DND-41 (cell line): ENCODE measurements at regions not wholly inside any gene's neighbourhood (a gene's known extent, or its start where the extent isn't known, plus 50 kb on each side); places are given as distances from the start of the nearest gene placed in this dataset.

Source experiments
- ATAC-seq: fragments of 200-7000 bp; cut with Tn5 transposase; 3 replicates; pipeline ENCODE4 v1.9.1; 2021; ENCODE audit warnings: low read depth; ENCODE audit not compliant: insufficient read depth
- DNase-seq: peaks from one replicate; pipeline ENCODE4 v3.0.0-alpha.2; 2020
- H2AFZ ChIP-seq: 2 replicates; pipeline ENCODE4 v1.6.0; 2012; ENCODE audit warnings: low read depth, low read length
- H3K27ac ChIP-seq: 2 replicates; pipeline ENCODE4 v1.5.1; 2012; ENCODE audit warnings: low read length, inconsistent platforms
- H3K27me3 ChIP-seq: fragments of 200-600 bp; sonication (generic); 2 replicates; pipeline ENCODE4 v1.6.0; 2012; ENCODE audit warnings: low read length, mild to moderate bottlenecking, inconsistent platforms; ENCODE audit not compliant: insufficient read depth, poor library complexity
- H3K36me3 ChIP-seq: 2 replicates; pipeline ENCODE4 v1.5.1; 2012; ENCODE audit warnings: low read length, inconsistent platforms; ENCODE audit not compliant: insufficient read depth
- H3K4me1 ChIP-seq: 2 replicates; pipeline ENCODE4 v1.5.1; 2012; ENCODE audit warnings: mild to moderate bottlenecking, low read length; ENCODE audit not compliant: insufficient read depth
- H3K4me2 ChIP-seq: 2 replicates; pipeline ENCODE4 v1.6.0; 2012; ENCODE audit warnings: mild to moderate bottlenecking, moderate library complexity, low read length, inconsistent platforms; ENCODE audit not compliant: insufficient read depth
- H3K4me3 ChIP-seq, 2 experiments: fragments of 200-600 bp in 1 of 2; shearing (Covaris generic) in 1 of 2; 2 replicates each; pipeline ENCODE4 v1.5.1; 2012 to 2016; ENCODE audit warnings: inconsistent platforms in 2 of 2, low read length in 2 of 2, mild to moderate bottlenecking in 2 of 2, low read depth in 1 of 2, moderate library complexity in 1 of 2
- H3K79me2 ChIP-seq: 2 replicates; pipeline ENCODE4 v1.6.0; 2012; ENCODE audit warnings: low read length, inconsistent platforms; ENCODE audit not compliant: insufficient read depth
- H3K9ac ChIP-seq: 2 replicates; pipeline ENCODE4 v1.6.0; 2012; ENCODE audit warnings: low read depth, mild to moderate bottlenecking, inconsistent platforms, low read length, moderate library complexity
- H3K9me3 ChIP-seq: 2 replicates; pipeline ENCODE4 v1.5.1; 2012; ENCODE audit warnings: low read length, moderate library complexity, mild to moderate bottlenecking, inconsistent platforms; ENCODE audit not compliant: insufficient read depth, severe bottlenecking
- H4K20me1 ChIP-seq: 2 replicates; pipeline ENCODE4 v1.6.0; 2012; ENCODE audit warnings: low read length; ENCODE audit not compliant: insufficient read depth
- EZH2 ChIP-seq: IDR thresholded peaks from 3 replicates; pipeline ENCODE4 v1.6.1; 2012; ENCODE audit warnings: borderline replicate concordance, low read depth, mild to moderate bottlenecking, moderate library complexity, low read length, inconsistent platforms; ENCODE audit not compliant: severe bottlenecking
- TF ChIP-seq, protein P1 (sequence below): IDR thresholded peaks from 2 replicates; pipeline ENCODE4 v1.5.1; 2012; ENCODE audit warnings: borderline replicate concordance, low read length, moderate library complexity, mild to moderate bottlenecking; ENCODE audit not compliant: poor library complexity, severe bottlenecking; ENCODE audit errors: extremely low read depth

DNA sequence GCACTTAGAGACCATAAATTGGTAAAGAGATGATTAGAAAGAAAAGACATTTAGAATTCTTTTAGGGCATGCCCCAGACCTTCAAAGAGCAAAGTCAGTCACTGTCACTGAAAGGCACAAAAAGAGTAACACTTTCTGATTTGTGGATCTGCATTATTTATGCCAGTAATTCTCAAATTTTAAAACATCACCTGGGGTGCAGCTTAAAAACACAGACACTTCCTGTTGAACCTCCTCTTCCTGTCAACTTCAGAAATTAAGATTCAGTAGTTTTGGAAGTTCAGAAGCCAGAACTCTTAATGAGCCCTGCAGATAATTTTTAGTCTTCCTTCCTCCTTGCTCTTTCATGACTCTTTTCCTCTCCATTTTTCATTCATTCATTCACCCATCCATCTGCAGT lies 137.5 kb downstream of the NRN1 start:
- no peak overlapping the region for H3K4me2 ChIP-seq
- H3K79me2 ChIP-seq: no peaks in the 10 kb centered on the region
- no peak for DNase-seq

DNA sequence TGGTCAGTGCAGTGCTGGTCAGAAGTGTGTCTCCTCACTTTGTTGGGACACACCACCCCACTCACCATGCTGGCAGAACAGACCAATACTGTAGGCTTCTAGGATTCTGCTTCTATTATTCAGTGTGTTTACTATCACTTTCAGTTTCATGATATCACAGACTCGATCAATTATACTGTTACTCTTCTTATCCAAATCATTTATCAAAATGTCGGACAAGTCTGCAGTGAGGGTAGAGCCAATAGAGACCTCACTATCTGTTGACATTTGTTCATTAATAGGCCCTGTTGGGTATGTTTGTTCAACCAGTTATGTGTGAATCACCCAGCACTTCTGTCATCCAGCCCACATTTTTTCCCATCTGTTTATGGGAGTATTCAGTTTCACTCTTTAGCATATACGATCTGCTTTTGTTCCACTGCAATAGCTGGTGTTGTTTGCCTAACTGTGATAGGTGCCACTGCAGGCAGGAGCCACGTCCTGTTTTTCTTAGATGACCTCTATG lies 140.1 kb downstream of the NRN1 start:
- TF ChIP-seq EZH2: no peak
- TF ChIP-seq, protein P1, sequence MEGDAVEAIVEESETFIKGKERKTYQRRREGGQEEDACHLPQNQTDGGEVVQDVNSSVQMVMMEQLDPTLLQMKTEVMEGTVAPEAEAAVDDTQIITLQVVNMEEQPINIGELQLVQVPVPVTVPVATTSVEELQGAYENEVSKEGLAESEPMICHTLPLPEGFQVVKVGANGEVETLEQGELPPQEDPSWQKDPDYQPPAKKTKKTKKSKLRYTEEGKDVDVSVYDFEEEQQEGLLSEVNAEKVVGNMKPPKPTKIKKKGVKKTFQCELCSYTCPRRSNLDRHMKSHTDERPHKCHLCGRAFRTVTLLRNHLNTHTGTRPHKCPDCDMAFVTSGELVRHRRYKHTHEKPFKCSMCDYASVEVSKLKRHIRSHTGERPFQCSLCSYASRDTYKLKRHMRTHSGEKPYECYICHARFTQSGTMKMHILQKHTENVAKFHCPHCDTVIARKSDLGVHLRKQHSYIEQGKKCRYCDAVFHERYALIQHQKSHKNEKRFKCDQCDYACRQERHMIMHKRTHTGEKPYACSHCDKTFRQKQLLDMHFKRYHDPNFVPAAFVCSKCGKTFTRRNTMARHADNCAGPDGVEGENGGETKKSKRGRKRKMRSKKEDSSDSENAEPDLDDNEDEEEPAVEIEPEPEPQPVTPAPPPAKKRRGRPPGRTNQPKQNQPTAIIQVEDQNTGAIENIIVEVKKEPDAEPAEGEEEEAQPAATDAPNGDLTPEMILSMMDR: no peak
- Histone ChIP-seq H4K20me1 (no peaks in the 10 kb centered on the region), H3K79me2 (no peaks in the 10 kb centered on the region), H3K4me3 (no peak overlapping the region), H3K27ac (peak overlapping the region; percentile 15; the same call in 1 of the 2 replicates), H3K36me3 (no peaks in the 10 kb centered on the region), H3K27me3 (no peaks in the 10 kb centered on the region), H3K9ac (no peak overlapping the region), H3K4me2 (0 out of 2 replicates have a peak overlapping the region, but pooled peaks have one; percentile 29), H3K4me1 (peaks cover 31% of the 10 kb centered on the region), H3K9me3 (peaks cover 13% of the 10 kb centered on the region), H2AFZ (peak overlapping the region; percentile 9; the same call in 1 of the 2 replicates)
- DNase-seq: no peak
- ATAC-seq: peak; percentile 69

More for the DNA sequence above, 137.5 kb downstream of the NRN1 start:
- Histone ChIP-seq H2AFZ (no peak overlapping the region), H3K4me1 (peaks cover 45% of the 10 kb centered on the region), H4K20me1 (no peaks in the 10 kb centered on the region), H3K4me3 (no peak overlapping the region), H3K9me3 (peaks cover 13% of the 10 kb centered on the region), H3K9ac (no peak overlapping the region), H3K27ac (peak overlapping the region; percentile 54), H3K36me3 (no peaks in the 10 kb centered on the region), H3K27me3 (no peaks in the 10 kb centered on the region)
- no peak for TF ChIP-seq EZH2
- TF ChIP-seq, protein P1: no peak
- ATAC-seq: no peak

GRCh38 chr6:5865506-5866031 lies 141.2 kb downstream of the NRN1 start:
- H3K79me2 ChIP-seq: no peaks in the 10 kb centered on the region
- DNase-seq (no peak), ATAC-seq (peak; percentile 37; the same call in 1 of the 3 replicates)
- peaks cover 31% of the 10 kb centered on the region for H3K4me1 ChIP-seq
- no peak overlapping the region for H2AFZ ChIP-seq
- TF ChIP-seq EZH2: no peak
- TF ChIP-seq, protein P1: no peak
- H3K27me3 ChIP-seq: no peaks in the 10 kb centered on the region
- H4K20me1 ChIP-seq: no peaks in the 10 kb centered on the region
- peaks cover 6% of the 10 kb centered on the region for H3K9me3 ChIP-seq
- H3K9ac ChIP-seq: no peak overlapping the region
- no peak overlapping the region for H3K4me3 ChIP-seq
- H3K4me2 ChIP-seq: no peak overlapping the region
- no peaks in the 10 kb centered on the region for H3K36me3 ChIP-seq
- H3K27ac ChIP-seq: no peak overlapping the region

GRCh38 chr6:5860849-5861248 lies 145.9 kb downstream of the NRN1 start:
- TF ChIP-seq, protein P1: no peak
- no peak for TF ChIP-seq EZH2
- H3K4me2 ChIP-seq: no peak overlapping the region
- H3K4me3 ChIP-seq: no peak overlapping the region
- no peaks in the 10 kb centered on the region for H4K20me1 ChIP-seq
- ATAC-seq: no peak
- no peaks in the 10 kb centered on the region for H3K9me3 ChIP-seq
- DNase-seq: no peak
- H2AFZ ChIP-seq: no peak overlapping the region
- no peaks in the 10 kb centered on the region for H3K36me3 ChIP-seq
- no peak overlapping the region for H3K27ac ChIP-seq
- peaks cover 6% of the 10 kb centered on the region; the same call in 1 of the 2 replicates for H3K4me1 ChIP-seq
- H3K27me3 ChIP-seq: no peaks in the 10 kb centered on the region
- no peaks in the 10 kb centered on the region for H3K79me2 ChIP-seq
- H3K9ac ChIP-seq: no peak overlapping the region
